ENCODE measurements at regions not wholly inside any gene's neighbourhood (a gene's known extent, or its start where the extent isn't known, plus 50 kb on each side); places are given as distances from the start of the nearest gene placed in this dataset.

DNA sequence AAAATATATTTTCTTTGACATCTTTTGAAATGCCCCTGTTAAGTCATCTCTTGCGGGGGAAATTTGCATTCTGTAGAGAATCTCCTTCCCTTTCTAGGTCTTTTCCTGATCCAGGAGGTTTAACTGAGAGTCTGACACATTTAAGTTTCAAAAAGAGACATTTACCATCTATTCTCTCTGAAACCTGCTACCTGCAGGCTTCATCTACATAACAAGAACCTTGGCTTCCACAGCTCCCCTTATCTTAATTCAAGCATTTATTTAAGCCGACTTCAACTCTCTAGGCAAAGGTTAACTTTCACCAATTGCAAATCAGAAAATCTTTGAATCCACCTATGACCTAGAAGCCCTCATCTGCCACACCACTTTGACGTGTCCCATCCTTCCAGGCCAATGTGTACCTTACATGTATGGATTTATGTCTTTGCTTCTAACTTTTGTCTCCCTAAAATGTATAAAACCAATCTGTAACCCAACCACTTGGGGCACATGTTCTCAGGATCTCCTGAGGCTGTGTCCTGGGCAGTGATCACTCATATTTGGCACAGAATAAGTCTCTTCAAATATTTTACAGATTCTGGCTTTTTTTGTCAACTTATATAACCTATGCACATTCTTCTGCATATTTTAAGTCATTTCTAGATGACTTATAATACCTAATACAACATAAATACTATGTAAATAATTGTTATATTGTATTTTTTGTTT is 666.7 kb downstream of the UTRN start:
- no peaks in the 10 kb centered on the region for H3K27me3 ChIP-seq (ENCODE audit: control insufficient read depth, insufficient read depth, low read length)
- POLR2A ChIA-PET = no interaction called here
- H3K4me3 ChIP-seq (ENCODE audit: low read depth, low read length) = no peak overlapping the region
- H3K9me3 ChIP-seq (ENCODE audit: control insufficient read depth, insufficient read depth, low read length) = no peaks in the 10 kb centered on the region
- CTCF ChIA-PET = no interaction called here
- TF ChIP-seq, protein P1, sequence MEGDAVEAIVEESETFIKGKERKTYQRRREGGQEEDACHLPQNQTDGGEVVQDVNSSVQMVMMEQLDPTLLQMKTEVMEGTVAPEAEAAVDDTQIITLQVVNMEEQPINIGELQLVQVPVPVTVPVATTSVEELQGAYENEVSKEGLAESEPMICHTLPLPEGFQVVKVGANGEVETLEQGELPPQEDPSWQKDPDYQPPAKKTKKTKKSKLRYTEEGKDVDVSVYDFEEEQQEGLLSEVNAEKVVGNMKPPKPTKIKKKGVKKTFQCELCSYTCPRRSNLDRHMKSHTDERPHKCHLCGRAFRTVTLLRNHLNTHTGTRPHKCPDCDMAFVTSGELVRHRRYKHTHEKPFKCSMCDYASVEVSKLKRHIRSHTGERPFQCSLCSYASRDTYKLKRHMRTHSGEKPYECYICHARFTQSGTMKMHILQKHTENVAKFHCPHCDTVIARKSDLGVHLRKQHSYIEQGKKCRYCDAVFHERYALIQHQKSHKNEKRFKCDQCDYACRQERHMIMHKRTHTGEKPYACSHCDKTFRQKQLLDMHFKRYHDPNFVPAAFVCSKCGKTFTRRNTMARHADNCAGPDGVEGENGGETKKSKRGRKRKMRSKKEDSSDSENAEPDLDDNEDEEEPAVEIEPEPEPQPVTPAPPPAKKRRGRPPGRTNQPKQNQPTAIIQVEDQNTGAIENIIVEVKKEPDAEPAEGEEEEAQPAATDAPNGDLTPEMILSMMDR (IDR thresholded peaks at IDR 0.05; ENCODE audit: low read depth, low read length) = no peak
- no peak overlapping the region for H3K27ac ChIP-seq (ENCODE audit: low read depth, low read length)
- DNase-seq (ENCODE audit: low read depth, low spot score) = no peak

DNA sequence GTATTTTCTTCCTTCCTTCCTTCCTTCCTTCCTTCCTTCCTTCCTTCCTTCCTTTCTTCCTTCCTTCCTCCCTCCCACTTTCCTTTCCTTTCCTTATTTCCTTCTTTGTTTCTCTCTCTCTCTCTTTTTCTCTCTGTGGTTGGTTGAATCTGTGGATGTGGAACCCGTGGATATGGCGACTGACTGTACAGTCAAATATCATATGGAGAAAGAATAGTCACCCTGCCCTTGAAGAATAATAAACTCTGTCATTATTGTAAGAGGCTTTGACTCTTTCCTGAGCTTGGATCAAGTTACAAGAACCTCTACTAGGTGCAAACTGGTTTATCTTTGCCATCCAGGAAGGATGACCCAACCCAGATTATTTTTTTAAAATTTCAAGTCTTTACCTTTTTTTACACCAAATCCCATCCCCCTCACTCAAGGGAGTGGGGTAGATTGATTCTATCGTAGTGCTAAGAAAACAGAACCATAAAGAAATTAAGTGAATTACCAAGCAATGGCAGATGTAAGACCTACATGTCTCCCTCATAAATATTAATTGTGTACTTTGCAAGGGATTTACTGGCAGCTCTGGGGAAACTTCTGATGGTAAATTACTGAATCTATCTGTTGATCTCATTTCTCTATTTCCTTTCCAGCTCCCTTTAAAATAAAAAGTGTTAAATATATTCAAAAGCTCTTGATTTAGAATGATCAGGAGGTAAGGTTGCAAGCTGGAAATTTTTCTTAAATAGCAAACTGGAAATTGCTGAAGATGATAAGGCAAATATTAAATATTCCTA is 667.5 kb downstream of the UTRN start:
- TF ChIP-seq, protein P1 (IDR thresholded peaks at IDR 0.05; ENCODE audit: low read depth, low read length) = no peak
- Histone ChIP-seq H3K27ac (ENCODE audit: low read depth, low read length) (no peak overlapping the region), H3K9me3 (ENCODE audit: control insufficient read depth, insufficient read depth, low read length) (no peaks in the 10 kb centered on the region), H3K27me3 (ENCODE audit: control insufficient read depth, insufficient read depth, low read length) (no peaks in the 10 kb centered on the region), H3K4me3 (ENCODE audit: low read depth, low read length) (no peak overlapping the region)
- POLR2A ChIA-PET = no interaction called here
- CTCF ChIA-PET = no interaction called here
- DNase-seq (ENCODE audit: low read depth, low spot score) = no peak

DNA sequence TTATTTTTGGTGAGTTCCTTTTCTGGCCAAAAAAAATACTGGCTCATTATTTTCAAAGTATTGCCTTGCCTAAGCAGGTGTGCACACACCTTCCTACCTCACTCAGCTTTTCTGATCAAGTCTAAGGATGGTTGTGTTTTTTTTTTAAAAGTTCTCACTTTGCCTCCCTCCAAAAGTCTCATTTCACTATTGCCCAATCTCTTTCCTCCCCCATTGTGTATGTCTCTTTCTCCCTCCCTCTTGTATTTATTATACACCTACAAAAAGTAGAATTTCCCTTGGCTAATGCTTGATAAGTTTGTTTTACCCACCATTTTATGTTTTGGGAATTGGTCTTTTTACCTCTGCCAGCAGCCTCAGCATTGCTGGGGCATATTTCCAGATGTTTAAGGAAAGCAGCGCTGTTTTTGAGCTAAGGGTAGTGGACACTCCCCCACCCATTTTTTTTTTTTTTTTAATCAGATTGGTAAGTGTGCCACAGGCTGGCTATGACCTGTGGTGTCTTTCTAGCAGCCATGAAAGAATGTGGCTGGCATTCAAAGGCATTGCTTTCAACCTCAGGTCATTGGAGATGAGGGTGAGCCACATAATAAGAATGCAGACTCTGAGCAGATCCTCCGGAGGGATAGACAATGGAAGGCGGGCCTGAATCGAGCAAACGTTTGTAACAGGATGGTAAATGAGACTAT is 668.6 kb downstream of the UTRN start:
- peak overlapping the region; percentile 33 for H3K27ac ChIP-seq (ENCODE audit: low read depth, low read length)
- ChIA-PET CTCF (interaction anchor here (1.2 kb wide), 1 partner anchor 368 kb away, joined by 4 read pairs; no protein-coding TSS in a partner anchor), POLR2A (no interaction called here)
- H3K4me3 ChIP-seq (ENCODE audit: low read depth, low read length) = no peak overlapping the region
- no peaks in the 10 kb centered on the region for H3K9me3 ChIP-seq (ENCODE audit: control insufficient read depth, insufficient read depth, low read length)
- TF ChIP-seq, protein P1 (IDR thresholded peaks at IDR 0.05; ENCODE audit: low read depth, low read length) = no peak
- H3K27me3 ChIP-seq (ENCODE audit: control insufficient read depth, insufficient read depth, low read length) = no peaks in the 10 kb centered on the region
- DNase-seq (ENCODE audit: low read depth, low spot score) = no peak

DNA sequence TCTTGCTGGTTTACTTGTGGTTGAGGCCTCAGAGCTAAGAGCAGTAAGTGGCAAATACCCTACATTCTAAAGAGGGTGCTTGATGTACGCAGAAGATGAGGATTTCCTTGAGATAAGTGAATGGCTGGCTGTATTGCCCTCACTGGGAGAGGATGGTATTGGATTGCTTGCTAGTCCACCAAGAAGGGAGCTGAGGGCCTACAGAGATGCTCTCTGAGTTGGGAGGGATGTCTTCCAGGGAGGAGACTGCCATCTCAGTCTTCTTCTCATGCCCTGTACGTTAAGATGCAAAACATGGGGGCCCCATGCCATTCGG is 669.1 kb downstream of the UTRN start:
- TF ChIP-seq, protein P1 (IDR thresholded peaks at IDR 0.05; ENCODE audit: low read depth, low read length) = no peak
- DNase-seq (ENCODE audit: low read depth, low spot score) = no peak
- Histone ChIP-seq H3K4me3 (ENCODE audit: low read depth, low read length) (no peak overlapping the region), H3K27ac (ENCODE audit: low read depth, low read length) (peak overlapping the region; percentile 33), H3K9me3 (ENCODE audit: control insufficient read depth, insufficient read depth, low read length) (no peaks in the 10 kb centered on the region), H3K27me3 (ENCODE audit: control insufficient read depth, insufficient read depth, low read length) (no peaks in the 10 kb centered on the region)
- ChIA-PET CTCF (interaction anchor here (1.2 kb wide), 1 partner anchor 369 kb away, joined by 4 read pairs; no protein-coding TSS in a partner anchor), POLR2A (no interaction called here)

DNA sequence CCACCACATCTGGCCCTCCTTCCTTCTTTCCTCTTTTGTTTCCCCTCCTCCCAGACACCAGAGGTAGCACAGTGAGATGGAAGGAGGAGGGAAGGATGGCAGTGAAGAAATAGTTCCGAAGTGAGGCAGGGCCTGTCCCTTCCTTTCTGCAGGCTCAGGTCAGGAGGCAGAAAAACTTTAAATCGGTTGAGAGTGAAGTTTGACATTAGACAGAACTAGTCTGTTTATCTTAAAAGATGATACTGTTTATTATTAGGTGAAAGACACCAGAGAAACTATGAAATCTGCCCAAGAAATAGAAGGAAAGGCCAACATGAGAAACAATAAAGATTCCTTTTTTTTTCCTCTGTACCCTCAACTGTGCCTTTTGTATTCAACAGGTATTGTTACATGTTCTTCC is 670.3 kb downstream of the UTRN start:
- Histone ChIP-seq H3K27ac (ENCODE audit: low read depth, low read length) (no peak overlapping the region), H3K27me3 (ENCODE audit: control insufficient read depth, insufficient read depth, low read length) (no peaks in the 10 kb centered on the region), H3K4me3 (ENCODE audit: low read depth, low read length) (no peak overlapping the region), H3K9me3 (ENCODE audit: control insufficient read depth, insufficient read depth, low read length) (no peaks in the 10 kb centered on the region)
- TF ChIP-seq, protein P1 (IDR thresholded peaks at IDR 0.05; ENCODE audit: low read depth, low read length) = no peak
- DNase-seq (ENCODE audit: low read depth, low spot score) = no peak
- POLR2A ChIA-PET = no interaction called here
- CTCF ChIA-PET = no interaction called here

Measured in AG04450 (cell line).